ENCODE measurements at regions not wholly inside any gene's neighbourhood (a gene's known extent, or its start where the extent isn't known, plus 50 kb on each side); places are given as distances from the start of the nearest gene placed in this dataset.

DNA sequence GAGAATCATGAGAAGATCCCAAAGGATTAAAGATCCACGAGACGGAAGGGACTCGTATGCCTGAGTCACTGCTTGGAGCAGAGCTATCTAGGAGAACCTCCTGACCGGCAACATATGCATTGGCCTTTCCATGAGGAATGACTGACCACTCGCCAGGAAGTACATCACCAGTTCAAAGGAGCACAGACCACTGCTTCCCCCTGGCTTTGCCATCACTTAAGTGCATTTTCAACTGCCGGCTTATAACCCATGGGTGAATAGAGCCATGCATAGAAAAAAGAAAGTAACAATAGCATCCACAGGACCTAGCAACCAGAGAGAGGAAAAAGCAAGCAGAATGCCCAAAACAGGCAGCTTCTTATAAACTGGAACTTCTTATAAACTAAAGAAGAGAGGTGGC lies 98.3 kb upstream of the ZC3H12C start:
- H3K4me1 ChIP-seq, result no peaks in the 10 kb centered on the region
- no peak for DNase-seq
- H3K27me3 ChIP-seq (ENCODE audit: low read depth), result no peaks in the 10 kb centered on the region
- no peaks in the 10 kb centered on the region for H3K9me3 ChIP-seq
- no peak for ATAC-seq
- no peak overlapping the region for H3K4me3 ChIP-seq
- intact Hi-C loops (cut with DNase I), result no loop called here
- TF ChIP-seq, protein P1, sequence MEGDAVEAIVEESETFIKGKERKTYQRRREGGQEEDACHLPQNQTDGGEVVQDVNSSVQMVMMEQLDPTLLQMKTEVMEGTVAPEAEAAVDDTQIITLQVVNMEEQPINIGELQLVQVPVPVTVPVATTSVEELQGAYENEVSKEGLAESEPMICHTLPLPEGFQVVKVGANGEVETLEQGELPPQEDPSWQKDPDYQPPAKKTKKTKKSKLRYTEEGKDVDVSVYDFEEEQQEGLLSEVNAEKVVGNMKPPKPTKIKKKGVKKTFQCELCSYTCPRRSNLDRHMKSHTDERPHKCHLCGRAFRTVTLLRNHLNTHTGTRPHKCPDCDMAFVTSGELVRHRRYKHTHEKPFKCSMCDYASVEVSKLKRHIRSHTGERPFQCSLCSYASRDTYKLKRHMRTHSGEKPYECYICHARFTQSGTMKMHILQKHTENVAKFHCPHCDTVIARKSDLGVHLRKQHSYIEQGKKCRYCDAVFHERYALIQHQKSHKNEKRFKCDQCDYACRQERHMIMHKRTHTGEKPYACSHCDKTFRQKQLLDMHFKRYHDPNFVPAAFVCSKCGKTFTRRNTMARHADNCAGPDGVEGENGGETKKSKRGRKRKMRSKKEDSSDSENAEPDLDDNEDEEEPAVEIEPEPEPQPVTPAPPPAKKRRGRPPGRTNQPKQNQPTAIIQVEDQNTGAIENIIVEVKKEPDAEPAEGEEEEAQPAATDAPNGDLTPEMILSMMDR (IDR thresholded peaks at IDR 0.05), result no peak
- no peaks in the 10 kb centered on the region for H3K36me3 ChIP-seq
- H3K27ac ChIP-seq, result no peak overlapping the region

DNA sequence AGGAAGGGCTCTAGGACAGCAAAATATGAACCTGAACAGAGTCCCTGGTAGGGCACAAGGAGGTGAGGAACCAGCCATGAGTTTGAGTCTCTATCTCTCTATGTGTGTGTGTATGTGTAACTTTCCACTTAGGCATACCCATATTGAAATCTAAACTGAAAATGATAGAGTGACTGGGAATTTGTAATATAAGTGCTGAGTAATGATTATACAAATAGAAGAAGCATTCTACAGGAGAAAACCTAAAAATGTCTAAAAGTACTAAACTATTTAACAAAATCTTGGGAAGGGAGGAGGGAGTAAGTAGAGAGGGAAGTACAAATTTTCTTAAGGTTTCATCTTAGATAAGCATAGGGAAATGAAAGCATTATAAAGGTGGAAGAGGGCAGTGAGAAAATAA lies 97.1 kb upstream of the ZC3H12C start:
- no peak overlapping the region for H3K4me3 ChIP-seq
- no peaks in the 10 kb centered on the region for H3K9me3 ChIP-seq
- no peaks in the 10 kb centered on the region for H3K4me1 ChIP-seq
- H3K36me3 ChIP-seq, result no peaks in the 10 kb centered on the region
- ATAC-seq, result no peak
- H3K27me3 ChIP-seq (ENCODE audit: low read depth), result no peaks in the 10 kb centered on the region
- no peak for DNase-seq
- TF ChIP-seq, protein P1 (IDR thresholded peaks at IDR 0.05), result no peak
- H3K27ac ChIP-seq, result no peak overlapping the region
- intact Hi-C loops (cut with DNase I), result no loop called here

DNA sequence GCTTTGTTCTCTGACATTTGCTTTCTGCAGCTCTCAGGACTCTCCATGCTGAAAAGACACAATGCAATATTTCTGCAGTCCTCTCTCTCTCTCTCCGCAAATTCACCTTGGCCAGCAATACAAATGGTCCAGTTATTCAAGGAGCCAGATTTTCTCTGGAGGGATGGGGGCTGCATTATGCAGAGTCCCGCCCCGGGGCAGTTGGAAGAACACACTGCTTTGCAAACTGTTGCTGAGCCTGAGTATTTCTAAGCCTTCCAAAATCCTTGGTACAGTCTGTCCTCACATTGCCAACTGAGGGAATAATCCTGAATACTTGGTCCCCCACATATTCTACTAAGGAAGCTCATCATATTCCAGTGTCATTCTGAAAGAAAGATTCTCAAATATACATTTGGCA lies 94.3 kb upstream of the ZC3H12C start:
- DNase-seq (no peak), ATAC-seq (no peak)
- Histone ChIP-seq H3K27ac (no peak overlapping the region), H3K9me3 (no peaks in the 10 kb centered on the region), H3K27me3 (ENCODE audit: low read depth) (no peaks in the 10 kb centered on the region), H3K4me1 (no peaks in the 10 kb centered on the region), H3K36me3 (no peaks in the 10 kb centered on the region), H3K4me3 (no peak overlapping the region)
- intact Hi-C loops (cut with DNase I), result no loop called here
- TF ChIP-seq, protein P1 (IDR thresholded peaks at IDR 0.05), result no peak

DNA sequence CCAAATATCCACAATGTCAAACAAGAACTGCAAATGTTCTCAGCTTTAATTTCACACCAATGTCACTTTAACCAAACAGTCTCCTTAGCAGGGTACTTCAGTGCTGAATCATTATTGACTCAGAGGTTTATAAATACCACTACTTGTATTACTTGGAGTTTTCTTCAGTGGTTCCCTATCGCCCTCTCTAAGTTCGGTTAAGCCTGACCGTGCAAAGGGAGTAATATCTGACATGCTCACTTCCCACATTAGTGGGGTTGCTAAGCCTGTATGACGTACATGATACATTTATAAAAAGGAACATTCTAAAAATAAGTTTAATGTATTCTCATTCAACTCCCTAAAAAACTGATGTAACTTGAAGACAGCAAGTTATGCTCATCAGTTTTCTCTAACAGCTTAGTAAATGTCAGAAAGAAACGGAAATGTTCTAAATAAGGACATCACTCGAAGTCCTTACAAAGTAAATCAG lies 93.1 kb upstream of the ZC3H12C start:
- Histone ChIP-seq H3K36me3 (no peaks in the 10 kb centered on the region), H3K27ac (no peak overlapping the region), H3K4me3 (no peak overlapping the region), H3K4me1 (no peaks in the 10 kb centered on the region), H3K9me3 (no peaks in the 10 kb centered on the region), H3K27me3 (ENCODE audit: low read depth) (no peaks in the 10 kb centered on the region)
- intact Hi-C loops (cut with DNase I), result no loop called here
- TF ChIP-seq, protein P1 (IDR thresholded peaks at IDR 0.05), result no peak
- ATAC-seq (peak; percentile 93 to 98), DNase-seq (no peak)

DNA sequence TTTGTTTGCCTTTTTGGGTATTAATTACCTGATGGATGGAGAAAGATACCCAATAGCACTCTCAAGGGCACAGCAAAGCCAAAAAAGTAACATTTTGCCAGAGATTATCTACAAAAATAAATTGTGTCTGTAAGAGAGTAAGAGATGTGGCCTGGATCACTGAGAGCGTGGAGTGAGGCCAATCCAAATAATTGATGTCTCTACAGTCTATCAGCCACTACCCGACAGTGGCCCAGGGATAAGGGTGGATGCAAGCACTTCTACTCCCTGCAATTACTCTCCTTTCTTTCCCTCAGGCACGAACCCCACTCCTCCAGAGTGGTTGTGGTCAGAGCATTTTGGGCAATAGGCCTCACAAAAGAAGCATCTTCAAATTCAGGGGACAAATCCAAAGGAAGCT lies 92.3 kb upstream of the ZC3H12C start:
- intact Hi-C loops (cut with DNase I), result no loop called here
- H3K36me3 ChIP-seq, result no peaks in the 10 kb centered on the region
- no peaks in the 10 kb centered on the region for H3K9me3 ChIP-seq
- no peak overlapping the region for H3K27ac ChIP-seq
- H3K4me3 ChIP-seq, result no peak overlapping the region
- TF ChIP-seq, protein P1 (IDR thresholded peaks at IDR 0.05), result no peak
- H3K27me3 ChIP-seq (ENCODE audit: low read depth), result no peaks in the 10 kb centered on the region
- ATAC-seq (peak in 1 of 2 donors; percentile 10), DNase-seq (no peak)
- H3K4me1 ChIP-seq, result no peaks in the 10 kb centered on the region

DNA sequence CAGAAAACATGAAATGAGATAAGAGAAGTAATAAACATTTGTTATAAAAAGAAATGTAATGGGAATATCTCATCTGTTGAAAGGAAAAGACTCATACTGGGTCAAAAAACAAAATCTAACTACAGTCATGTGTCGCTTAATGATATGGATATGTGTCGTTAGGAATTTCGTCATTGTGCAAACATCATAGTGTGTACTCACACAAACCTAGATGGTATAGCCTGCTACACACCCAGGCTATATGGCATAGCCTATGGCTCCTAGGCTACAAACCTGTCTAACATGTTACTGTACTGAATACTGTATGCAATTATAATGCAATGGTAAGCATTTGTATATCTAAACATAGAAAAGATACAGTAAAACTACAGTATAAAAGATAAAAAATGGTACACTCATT lies 89.8 kb upstream of the ZC3H12C start:
- TF ChIP-seq, protein P1 (IDR thresholded peaks at IDR 0.05), result no peak
- Histone ChIP-seq H3K4me3 (no peak overlapping the region), H3K36me3 (no peaks in the 10 kb centered on the region), H3K27ac (no peak overlapping the region), H3K27me3 (ENCODE audit: low read depth) (no peaks in the 10 kb centered on the region), H3K9me3 (no peaks in the 10 kb centered on the region), H3K4me1 (no peaks in the 10 kb centered on the region)
- intact Hi-C loops (cut with DNase I), result no loop called here
- ATAC-seq, result no peak
- DNase-seq, result no peak
